Esophagus muscularis mucosa (tissue), 3 donors: ENCODE measurements at regions not wholly inside any gene's neighbourhood (a gene's known extent, or its start where the extent isn't known, plus 50 kb on each side); places are given as distances from the start of the nearest gene placed in this dataset.

Experiments
- CTCF ChIP-seq, 3 experiments: fragments of 200-600 bp in 2 of 3; fragments of 450-650 bp in 1 of 3; sonication (generic) in 2 of 3; IDR thresholded peaks; one replicate each; pipeline ENCODE4 v1.5.1; 2017 to 2019; ENCODE audit warnings: antibody characterized with exemption in 3 of 3, mild to moderate bottlenecking in 2 of 3, moderate library complexity in 1 of 3
- POLR2A ChIP-seq: fragments of 450-650 bp; IDR thresholded peaks from one replicate; pipeline ENCODE4 v1.6.1; 2017; ENCODE audit warnings: antibody characterized with exemption, moderate library complexity, mild to moderate bottlenecking, low read depth
- POLR2AphosphoS5 ChIP-seq, 2 donors: sonication (generic); formaldehyde crosslinking; IDR thresholded peaks; one replicate each; pipeline ENCODE4 v1.6.1; 2017; ENCODE audit warnings: antibody characterized with exemption in 2 of 2

GRCh38 chr11:38014405-38014804, 1416.4 kb upstream of the RAG2 start:
- TF ChIP-seq CTCF (IDR thresholded peaks at IDR 0.05) (no peak), POLR2A (no peak), POLR2AphosphoS5 (IDR thresholded peaks at IDR 0.05) (no peak)
